ENCODE measurements at regions not wholly inside any gene's neighbourhood (a gene's known extent, or its start where the extent isn't known, plus 50 kb on each side); places are given as distances from the start of the nearest gene placed in this dataset.

- peak; percentile 19 for DNase-seq
These were observed 366.5 kb downstream of the SEC14L1 start for GRCh38 chr17:77507111-77507885.

GRCh38 chr17:77508047-77508715, 367.4 kb downstream of the SEC14L1 start:
- peak; percentile 6 for DNase-seq

DNA sequence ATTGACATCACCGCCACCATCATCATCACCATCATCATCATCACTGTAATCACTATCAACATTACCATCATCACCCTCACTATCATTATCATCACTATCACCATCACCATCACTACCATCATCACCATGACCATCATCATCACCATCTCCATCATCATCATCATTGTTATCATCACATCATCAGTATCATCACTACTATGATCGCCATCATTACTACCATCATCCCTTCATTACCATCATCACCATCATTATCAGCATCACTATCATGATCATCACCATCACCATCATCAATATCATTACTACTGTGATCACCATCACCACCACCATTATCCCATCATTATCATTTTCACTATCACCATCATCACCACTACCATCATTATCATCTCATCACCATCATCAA, 368.3 kb downstream of the SEC14L1 start:
- DNase-seq = no peak

- DNase-seq = no peak
These were observed 368.8 kb downstream of the SEC14L1 start for GRCh38 chr17:77509599-77509998.

- DNase-seq = peak; percentile 17
These were observed 369.5 kb downstream of the SEC14L1 start for GRCh38 chr17:77510133-77510796.

GRCh38 chr17:77511514-77512061, 370.8 kb downstream of the SEC14L1 start:
- DNase-seq = no peak

GRCh38 chr17:77512062-77512946, 371.5 kb downstream of the SEC14L1 start:
- peak; percentile 16 for DNase-seq

GRCh38 chr17:77513045-77513444, 372.3 kb downstream of the SEC14L1 start:
- DNase-seq = peak; percentile 1

- DNase-seq = no peak
These were observed 374.5 kb downstream of the SEC14L1 start for GRCh38 chr17:77515227-77515626.

- peak; percentile 4 for DNase-seq
These were observed 376.1 kb downstream of the SEC14L1 start for GRCh38 chr17:77516902-77517301.

DNA sequence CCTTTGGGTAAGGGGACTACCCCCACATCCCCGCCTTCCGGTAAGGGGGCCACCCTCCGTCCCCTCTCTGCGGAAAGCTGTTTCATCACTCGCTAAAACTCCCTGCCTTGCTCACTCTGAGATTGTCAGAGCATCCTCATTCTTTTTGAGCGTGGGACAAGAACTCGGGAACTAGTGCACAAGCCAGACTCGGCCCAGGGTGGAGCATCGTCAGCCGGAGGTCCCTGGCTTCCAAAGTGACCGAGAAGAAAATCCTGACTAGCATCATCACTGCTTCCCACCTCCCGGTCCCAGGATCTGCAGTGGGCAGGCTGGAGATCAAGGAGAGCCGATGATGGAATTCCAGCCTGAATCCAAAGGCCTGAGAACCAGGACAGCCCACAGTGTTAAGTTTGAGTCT, 380.3 kb downstream of the SEC14L1 start:
- peak; percentile 10 for DNase-seq

GRCh38 chr17:77523540-77523939, 382.8 kb downstream of the SEC14L1 start:
- DNase-seq = peak; percentile 6

DNA sequence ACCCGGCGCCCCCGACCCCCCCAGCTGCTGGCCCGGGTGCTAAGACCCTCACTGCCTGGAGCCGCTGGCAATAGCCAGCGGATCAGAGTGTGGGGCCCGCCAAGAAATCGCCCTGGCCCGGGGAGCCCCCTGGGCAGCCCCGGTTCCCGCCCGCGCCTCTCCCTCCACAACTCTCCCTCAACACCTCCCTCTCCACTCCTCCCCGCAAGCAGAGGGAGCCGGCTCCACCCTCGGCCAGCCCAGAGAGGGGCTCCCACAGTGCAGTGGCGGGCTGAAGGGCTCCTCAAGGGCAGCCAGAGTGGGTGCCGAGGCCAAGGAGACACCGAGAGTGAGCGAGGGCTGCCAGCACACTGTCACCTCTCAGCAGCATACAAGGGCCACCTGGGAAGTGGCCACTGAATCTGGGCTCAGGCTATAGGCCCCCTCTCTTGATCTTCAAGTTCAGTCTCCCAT, 385.5 kb downstream of the SEC14L1 start:
- DNase-seq = no peak

- peak; percentile 12 for DNase-seq
These were observed 386.1 kb downstream of the SEC14L1 start for GRCh38 chr17:77526728-77527350.

GRCh38 chr17:77527409-77527808, 386.6 kb downstream of the SEC14L1 start:
- peak; percentile 6 for DNase-seq

- DNase-seq = peak; percentile 28
These were observed 387.2 kb downstream of the SEC14L1 start for GRCh38 chr17:77527836-77528505.

DNA sequence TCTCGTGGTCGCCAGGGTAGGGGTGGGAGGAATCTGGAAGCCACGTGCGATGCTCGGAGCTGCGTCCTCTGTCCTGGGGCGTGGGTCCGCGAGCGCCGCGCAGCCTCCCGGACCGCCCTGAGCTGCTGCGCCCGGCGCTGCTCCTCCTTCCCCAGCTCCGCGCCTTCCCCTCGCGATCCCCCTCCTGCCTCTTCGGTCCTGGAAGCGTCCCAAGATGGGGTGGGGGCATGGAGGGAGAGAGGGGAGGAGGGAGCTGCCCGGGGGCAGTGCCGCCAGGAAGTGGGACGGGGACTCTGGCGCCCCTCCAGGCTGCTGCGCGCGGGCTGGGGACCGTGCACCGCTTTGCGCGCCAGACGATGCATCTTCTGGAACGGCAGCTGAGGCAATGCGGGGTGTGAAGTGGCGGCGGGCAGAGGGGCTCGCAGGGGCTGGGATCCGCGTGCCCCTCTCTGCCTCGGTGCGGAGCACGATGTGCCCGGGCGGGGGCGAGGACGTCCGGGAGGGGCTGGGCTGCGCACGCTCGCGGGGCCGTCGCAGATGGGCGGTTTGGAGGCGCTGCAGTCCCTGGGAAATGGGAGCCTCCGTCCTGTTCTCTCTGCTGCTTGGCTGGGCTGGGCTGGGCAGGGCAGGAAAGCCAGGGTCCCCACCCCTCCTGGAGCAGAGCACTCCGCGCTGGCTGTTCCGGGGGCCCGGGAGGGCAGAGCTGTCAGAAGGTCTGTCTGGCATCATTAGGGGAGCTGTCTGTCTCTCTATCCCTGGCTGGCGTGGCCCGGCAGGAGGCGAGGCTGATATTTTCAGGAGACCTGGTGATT, 388.0 kb downstream of the SEC14L1 start:
- DNase-seq = peak; percentile 79

- no peak for DNase-seq
These were observed 388.5 kb downstream of the SEC14L1 start for GRCh38 chr17:77529328-77529650.

- DNase-seq = peak; percentile 13
These were observed 389.8 kb downstream of the SEC14L1 start for GRCh38 chr17:77530591-77530990.

DNA sequence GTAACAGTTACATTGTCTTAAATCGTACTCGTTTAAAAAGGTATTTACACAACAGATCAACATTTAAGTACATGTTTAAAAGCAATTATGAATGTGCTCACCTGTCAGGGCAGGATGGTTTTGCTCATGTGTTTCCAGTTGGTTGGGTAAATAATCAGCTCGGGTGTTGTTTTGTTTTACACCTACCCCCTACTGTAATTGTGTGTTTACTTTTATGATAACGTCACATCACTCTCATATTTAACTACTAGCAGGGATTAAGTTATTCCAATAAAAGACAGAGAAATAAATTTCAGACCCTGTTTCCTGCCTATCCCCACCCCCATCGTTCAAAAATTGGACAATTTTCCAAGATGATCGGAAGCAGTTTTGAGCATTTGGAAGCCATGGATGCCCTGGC, 390.2 kb downstream of the SEC14L1 start:
- DNase-seq = no peak

GRCh38 chr17:77531641-77532040, 390.9 kb downstream of the SEC14L1 start:
- DNase-seq = peak; percentile 1
